CD1c-positive myeloid dendritic cell (primary cell): ENCODE measurements at regions not wholly inside any gene's neighbourhood (a gene's known extent, or its start where the extent isn't known, plus 50 kb on each side); places are given as distances from the start of the nearest gene placed in this dataset.
"Not testable (repeated sequence)": the region's sequence is repeated elsewhere in the genome, so short reads cannot be mapped to it uniquely, and the experiment has no call there.

Experiments used
- DNase-seq: peaks from one replicate; pipeline ENCODE4 v3.0.0-alpha.2; 2016; ENCODE audit errors: extremely low spot score

DNA sequence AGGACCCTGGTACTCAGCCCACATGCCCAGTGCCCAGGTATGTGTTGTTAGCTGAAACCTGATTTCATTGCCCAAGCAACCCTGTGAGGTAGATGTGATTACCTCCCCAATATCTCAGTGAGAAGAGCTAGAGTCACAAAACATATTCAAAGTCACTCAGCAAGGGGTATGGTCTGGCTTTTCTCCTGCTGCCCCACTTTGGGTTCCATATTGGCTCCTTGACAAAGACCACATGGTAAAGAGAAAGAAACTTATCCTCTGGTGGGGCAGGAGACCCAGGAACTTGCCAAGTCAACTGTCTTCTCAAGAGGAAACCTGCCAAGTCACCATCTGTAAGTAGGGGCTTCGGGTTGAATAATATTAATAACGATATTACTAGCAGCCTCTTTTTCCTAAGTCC is 148.3 kb upstream of the LMCD1 start:
- no peak for DNase-seq

GRCh38 chr3:8355346-8355745 is 146.3 kb upstream of the LMCD1 start:
- no peak for DNase-seq

DNA sequence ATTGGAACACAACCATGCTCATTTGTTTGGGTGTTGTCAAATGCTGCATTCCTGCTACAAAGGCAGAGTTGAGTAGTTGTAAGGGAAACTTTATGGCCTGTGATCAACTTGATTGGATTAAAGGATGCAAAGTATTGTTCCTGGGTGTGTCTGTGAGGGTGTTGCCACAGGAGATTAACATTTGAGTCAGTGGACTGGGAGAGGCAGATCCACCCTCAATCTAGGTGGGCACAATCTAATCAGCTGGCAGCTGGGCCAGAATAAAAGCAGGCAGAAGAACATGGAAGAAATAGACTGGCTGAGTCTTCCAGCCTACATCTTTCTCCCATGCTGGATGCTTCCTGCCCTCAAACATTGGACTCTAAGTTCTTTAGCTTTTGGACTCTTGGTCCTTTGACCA is 145.6 kb upstream of the LMCD1 start:
- not testable (repeated sequence) for DNase-seq

DNA sequence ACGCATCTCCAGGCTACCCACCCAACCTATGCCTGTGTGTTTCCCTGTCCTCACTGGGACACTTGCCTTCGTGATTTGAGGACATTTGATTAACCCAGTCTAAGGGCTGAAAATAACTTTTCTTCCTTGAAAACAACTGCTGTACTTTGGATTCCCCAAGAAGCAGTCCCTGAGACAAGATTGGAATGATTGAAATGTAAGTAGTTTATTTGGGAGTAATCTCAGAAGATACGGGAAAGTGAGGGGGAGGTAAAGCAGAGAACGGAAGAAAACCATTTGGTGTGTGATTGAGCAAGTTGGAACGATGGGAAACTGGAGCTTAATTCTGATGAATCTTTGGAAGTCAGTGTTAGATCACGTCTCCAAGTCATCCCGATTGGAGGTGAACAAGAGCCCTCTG is 143.8 kb upstream of the LMCD1 start:
- DNase-seq = no peak

DNA sequence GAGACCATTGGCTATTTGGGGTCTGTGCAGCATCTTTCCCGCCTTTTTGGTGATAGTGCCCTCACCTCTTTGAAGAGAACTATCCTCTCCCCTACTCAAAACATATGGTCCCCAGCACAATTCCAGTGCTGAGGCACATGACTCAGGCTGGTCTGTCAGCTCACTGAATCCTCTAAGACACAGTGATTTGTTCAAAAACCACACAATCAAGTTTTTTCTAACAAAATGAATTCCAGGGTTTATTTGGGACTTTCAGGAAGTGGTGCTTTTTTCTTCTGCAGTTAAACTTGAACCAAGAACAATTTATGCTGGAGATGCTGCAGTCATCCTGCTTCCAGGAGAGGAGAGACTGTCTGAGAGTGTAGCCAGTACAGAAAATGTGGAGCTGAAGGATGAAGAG is 142.5 kb upstream of the LMCD1 start:
- DNase-seq = no peak

DNA sequence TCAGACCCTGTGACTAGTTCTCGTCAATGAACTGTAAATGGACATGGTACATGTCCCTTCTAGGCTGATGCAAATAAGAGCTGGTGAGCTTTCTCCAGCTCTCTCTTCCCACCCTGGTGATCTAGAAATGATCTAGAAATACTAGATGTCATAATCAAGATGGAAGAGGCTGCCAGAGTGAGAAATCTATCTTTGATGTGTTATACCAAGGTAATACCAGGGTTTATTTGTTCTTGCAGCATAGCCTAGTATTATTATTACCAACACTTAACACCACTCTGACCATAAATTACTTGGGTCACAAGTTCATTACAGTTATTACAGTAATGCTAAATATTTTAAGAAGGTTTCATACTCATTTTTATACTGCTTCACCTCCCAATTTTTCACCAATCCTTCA is 138.4 kb upstream of the LMCD1 start:
- no peak for DNase-seq

DNA sequence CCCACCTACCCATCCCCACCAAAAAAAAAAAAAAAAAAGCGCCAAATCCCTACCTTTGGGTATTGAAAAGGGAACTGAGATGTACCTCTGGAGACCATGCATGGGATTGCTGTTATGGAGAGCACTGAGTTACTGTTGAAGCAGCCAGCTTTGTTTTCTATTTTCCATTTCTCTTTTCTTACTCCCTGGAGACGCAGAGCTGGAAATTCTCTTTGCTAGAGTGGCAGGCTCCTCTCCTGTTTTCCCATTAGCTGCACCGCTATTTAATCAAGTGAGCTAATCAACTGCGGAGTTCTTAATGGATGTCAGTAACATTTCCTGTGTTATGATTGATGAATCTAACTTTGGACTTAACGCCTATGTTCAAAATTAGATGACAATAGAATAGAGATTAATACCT is 136.1 kb upstream of the LMCD1 start:
- DNase-seq = no peak

DNA sequence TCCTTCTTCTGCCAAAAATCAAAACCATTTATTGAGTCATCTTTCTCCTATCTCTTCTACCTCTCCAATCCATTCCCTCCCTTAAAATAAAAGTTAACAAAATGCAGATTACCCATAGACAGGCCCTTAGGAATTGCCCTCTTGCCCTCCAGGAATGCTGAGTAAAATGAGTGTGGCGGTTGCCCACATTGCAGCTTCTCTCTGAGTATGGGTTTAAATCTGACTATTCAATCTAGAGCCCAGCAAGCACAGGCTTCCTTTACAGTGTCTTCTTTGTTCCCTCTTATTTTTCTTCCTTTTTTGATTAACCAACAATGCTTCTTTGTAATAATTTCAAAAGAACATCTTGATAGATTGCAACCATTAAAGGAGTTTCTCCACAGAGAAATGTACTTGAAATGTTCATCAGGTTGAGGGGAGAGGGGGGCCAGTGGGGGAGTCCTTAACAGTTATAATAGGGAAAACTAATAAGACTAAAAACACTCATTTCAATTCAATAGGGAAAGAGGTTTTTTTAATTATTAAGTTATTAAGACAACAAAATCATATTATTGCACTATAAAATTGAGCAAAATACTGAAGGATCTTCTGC is 135.3 kb upstream of the LMCD1 start:
- DNase-seq = no peak

DNA sequence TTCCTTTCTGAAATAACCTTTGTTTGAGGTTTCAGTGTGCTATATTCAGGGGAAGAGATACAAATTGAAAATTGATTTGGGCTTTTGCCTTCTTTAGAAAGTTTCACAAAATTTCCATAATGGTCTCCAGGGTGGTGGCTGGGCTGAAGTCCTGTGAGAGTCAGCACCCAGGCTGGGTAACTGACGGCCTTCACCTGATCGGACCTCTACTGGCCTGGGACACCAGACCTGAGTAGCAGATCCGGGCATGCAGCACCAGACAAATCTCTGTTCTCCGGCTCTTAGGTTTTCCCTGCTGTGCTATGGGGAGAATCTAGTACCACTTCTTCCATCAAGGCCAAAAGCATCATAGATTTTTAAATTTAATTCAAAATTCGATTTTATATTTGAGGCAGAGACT is 133.0 kb upstream of the LMCD1 start:
- DNase-seq = no peak

- DNase-seq = no peak
Observed at GRCh38 chr3:8369638-8370037, 132.0 kb upstream of the LMCD1 start.

DNA sequence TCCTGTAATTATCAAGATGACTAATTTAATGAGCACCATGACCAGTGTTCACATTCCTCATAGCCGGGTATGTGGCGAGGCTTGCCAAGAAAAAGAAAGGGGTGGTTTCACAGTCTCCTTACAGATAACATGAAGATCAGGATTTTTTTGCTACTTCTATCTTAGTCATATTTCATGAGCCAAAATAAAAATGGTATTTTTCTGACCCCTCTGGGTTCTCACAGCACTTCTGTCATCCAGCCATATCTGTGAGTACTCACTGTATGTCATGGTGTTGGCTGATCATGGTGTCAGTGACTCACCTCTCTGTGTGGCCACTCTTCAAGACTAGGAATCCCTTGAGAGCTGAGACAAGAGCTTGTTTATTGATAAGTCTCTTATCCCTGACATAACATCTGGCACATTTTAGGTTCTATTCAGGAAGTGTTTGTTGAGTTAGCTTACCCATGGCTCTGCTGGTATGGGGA is 130.5 kb upstream of the LMCD1 start:
- no peak for DNase-seq

- DNase-seq = no peak
Observed at GRCh38 chr3:8371960-8372463, 129.6 kb upstream of the LMCD1 start.

- DNase-seq = no peak
Observed at GRCh38 chr3:8380904-8381704, 120.5 kb upstream of the LMCD1 start.

- DNase-seq = no peak
Observed at GRCh38 chr3:8385848-8386620, 115.6 kb upstream of the LMCD1 start.

DNA sequence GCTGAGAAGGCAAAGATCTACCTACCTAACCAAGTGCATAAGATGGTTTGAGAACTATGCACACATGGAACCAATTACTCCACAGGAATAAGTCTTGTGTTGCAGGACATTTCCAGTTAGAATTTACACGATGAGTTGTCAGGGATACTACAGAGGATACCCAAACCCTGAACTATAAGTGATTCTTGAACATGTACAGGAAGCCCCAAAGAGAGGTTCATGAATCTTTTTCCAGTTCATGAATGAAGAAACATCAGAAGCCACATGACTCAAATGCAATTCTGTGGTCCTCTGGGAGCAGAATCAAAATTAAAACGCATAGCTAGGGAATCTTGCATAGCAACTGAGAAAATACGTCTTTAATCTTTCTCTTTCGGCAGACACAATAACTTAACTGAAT is 114.1 kb upstream of the LMCD1 start:
- DNase-seq = no peak

GRCh38 chr3:8399686-8400085 is 101.9 kb upstream of the LMCD1 start:
- no peak for DNase-seq

- DNase-seq = no peak
Observed at GRCh38 chr3:8400911-8401310, 100.7 kb upstream of the LMCD1 start.

DNA sequence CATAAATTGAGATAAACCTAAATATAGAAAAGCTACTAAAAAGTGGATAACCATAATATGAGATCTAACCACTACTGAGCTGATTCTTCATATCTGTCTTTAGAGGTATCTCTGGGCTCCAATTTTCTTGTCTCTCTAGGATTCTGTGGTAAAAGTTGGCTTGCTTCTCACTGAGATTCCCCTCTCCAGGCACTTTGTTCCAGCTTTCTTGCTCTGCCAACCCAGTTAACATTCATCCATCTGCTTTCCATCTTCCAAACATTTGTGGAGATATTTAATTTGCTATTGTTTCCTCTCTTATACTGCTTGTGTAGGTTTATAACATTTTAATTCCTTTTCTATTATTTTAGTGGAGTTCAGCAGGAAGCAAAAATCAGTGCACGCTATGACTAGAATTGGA is 97.6 kb upstream of the LMCD1 start:
- DNase-seq = no peak

GRCh38 chr3:8405144-8405543 is 96.5 kb upstream of the LMCD1 start:
- DNase-seq = no peak

DNA sequence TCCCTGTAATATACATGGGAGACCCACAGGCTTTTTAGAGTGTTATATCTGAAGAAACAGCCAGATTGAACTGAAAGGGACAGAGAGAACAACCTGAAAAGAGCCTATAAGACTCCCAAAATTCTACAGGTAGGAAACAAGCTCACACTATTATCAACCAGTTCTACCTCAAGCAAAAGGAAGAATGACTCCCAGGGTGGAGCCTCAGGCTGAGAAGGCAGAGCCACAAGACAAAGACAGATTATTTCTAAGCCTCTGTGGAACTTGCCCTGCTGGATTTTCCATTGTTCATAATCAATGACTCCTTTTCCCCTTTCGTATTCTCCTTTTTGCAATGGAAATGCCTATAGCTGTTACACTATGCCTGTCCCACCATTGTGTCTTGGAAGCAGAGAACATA is 95.1 kb upstream of the LMCD1 start:
- DNase-seq = no peak

GRCh38 chr3:8413337-8413926 is 88.2 kb upstream of the LMCD1 start:
- no peak for DNase-seq

DNA sequence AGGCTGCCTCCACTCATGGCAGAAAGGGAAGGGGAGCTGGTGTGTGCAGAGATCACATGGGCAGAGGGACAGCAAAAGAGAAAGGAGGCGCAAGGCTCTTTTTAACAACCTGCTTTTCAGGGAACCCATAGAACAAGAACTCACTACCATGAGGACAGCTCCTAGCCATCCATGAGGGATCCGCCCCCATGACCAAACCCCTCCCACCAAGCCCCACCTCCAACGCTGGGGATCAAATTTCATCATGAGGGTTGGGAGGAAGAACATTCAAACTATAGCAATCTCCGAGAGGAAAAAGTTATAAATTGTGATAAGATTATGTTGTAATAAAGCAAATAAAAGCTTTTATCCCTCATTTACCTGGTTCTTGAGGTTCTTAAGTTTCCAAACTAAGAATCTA is 84.7 kb upstream of the LMCD1 start:
- DNase-seq = peak; percentile 34
